Activated T-cell treated with anti-CD3 and anti-CD28 coated beads, Interleukin-2, amount 50 U/mL, for 4 hours (primary cell): ENCODE measurements at regions not wholly inside any gene's neighbourhood (a gene's known extent, or its start where the extent isn't known, plus 50 kb on each side); places are given as distances from the start of the nearest gene placed in this dataset.
"Not testable (repeated sequence)": the region's sequence is repeated elsewhere in the genome, so short reads cannot be mapped to it uniquely, and the experiment has no call there.

Experiments
- ATAC-seq, 2 donors: fragments of 200-7000 bp; cut with Tn5 transposase; one replicate each; pipeline ENCODE4 v1.10.0; 2021
- DNase-seq: peaks from one replicate; pipeline ENCODE4 v3.0.0-alpha.2; 2020
- H3K27me3 Mint-ChIP-seq: one replicate; pipeline ENCODE4 v1.8.0; 2021; ENCODE audit warnings: low read depth, mixed read lengths
- H3K36me3 Mint-ChIP-seq: one replicate; pipeline ENCODE4 v1.8.0; 2022; ENCODE audit warnings: mixed read lengths; ENCODE audit not compliant: insufficient read depth
- H3K4me1 Mint-ChIP-seq: one replicate; pipeline ENCODE4 v1.8.0; 2021; ENCODE audit warnings: low read depth, mixed read lengths
- H3K4me3 Mint-ChIP-seq: one replicate; pipeline ENCODE4 v1.8.0; 2021; ENCODE audit warnings: mild to moderate bottlenecking, moderate library complexity, mixed read lengths
- H3K9me3 Mint-ChIP-seq: one replicate; pipeline ENCODE4 v1.8.0; 2021; ENCODE audit warnings: mixed read lengths

- H3K27me3 Mint-ChIP-seq = no peaks in the 10 kb centered on the region
- no peak for DNase-seq
- H3K4me1 Mint-ChIP-seq = peaks cover 7% of the 10 kb centered on the region
- ATAC-seq = no peak
- no peak overlapping the region for H3K4me3 Mint-ChIP-seq
- H3K36me3 Mint-ChIP-seq = peaks cover 2% of the 10 kb centered on the region
- H3K9me3 Mint-ChIP-seq = peaks cover 19% of the 10 kb centered on the region
Observed at GRCh38 chr6:141550471-141550870, 582.3 kb upstream of the GJE1 start.

- Mint-ChIP-seq H3K9me3 (peaks cover 19% of the 10 kb centered on the region), H3K4me3 (no peak overlapping the region), H3K27me3 (no peaks in the 10 kb centered on the region), H3K4me1 (peaks cover 5% of the 10 kb centered on the region), H3K36me3 (peaks cover 2% of the 10 kb centered on the region)
- ATAC-seq (no peak), DNase-seq (no peak)
Observed at GRCh38 chr6:141548966-141549365, 583.8 kb upstream of the GJE1 start.

- Mint-ChIP-seq H3K9me3 (peaks cover 2% of the 10 kb centered on the region), H3K4me1 (no peaks in the 10 kb centered on the region), H3K36me3 (no peaks in the 10 kb centered on the region), H3K4me3 (no peak overlapping the region), H3K27me3 (no peaks in the 10 kb centered on the region)
- DNase-seq = no peak
- ATAC-seq = peak in 1 of 2 donors; percentile 18
Observed at GRCh38 chr6:141541581-141542324, 591.0 kb upstream of the GJE1 start.

GRCh38 chr6:141540207-141540606, 592.5 kb upstream of the GJE1 start:
- DNase-seq (no peak), ATAC-seq (no peak)
- H3K4me3 Mint-ChIP-seq = no peak overlapping the region
- no peaks in the 10 kb centered on the region for H3K4me1 Mint-ChIP-seq
- no peaks in the 10 kb centered on the region for H3K36me3 Mint-ChIP-seq
- no peaks in the 10 kb centered on the region for H3K27me3 Mint-ChIP-seq
- no peaks in the 10 kb centered on the region for H3K9me3 Mint-ChIP-seq

- ATAC-seq (no peak), DNase-seq (no peak)
- H3K4me1 Mint-ChIP-seq = no peaks in the 10 kb centered on the region
- no peaks in the 10 kb centered on the region for H3K27me3 Mint-ChIP-seq
- H3K36me3 Mint-ChIP-seq = no peaks in the 10 kb centered on the region
- no peaks in the 10 kb centered on the region for H3K9me3 Mint-ChIP-seq
- no peak overlapping the region for H3K4me3 Mint-ChIP-seq
Observed at GRCh38 chr6:141539617-141540016, 593.1 kb upstream of the GJE1 start.

- Mint-ChIP-seq H3K4me1 (no peaks in the 10 kb centered on the region), H3K4me3 (no peak overlapping the region), H3K36me3 (no peaks in the 10 kb centered on the region), H3K9me3 (peaks cover 3% of the 10 kb centered on the region), H3K27me3 (no peaks in the 10 kb centered on the region)
- ATAC-seq = no peak
- no peak for DNase-seq
Observed at GRCh38 chr6:141532211-141532610, 600.5 kb upstream of the GJE1 start.

- Mint-ChIP-seq H3K4me1 (no peaks in the 10 kb centered on the region), H3K36me3 (no peaks in the 10 kb centered on the region), H3K4me3 (no peak overlapping the region), H3K9me3 (peaks cover 3% of the 10 kb centered on the region), H3K27me3 (no peaks in the 10 kb centered on the region)
- DNase-seq = no peak
- ATAC-seq = no peak
Observed at GRCh38 chr6:141531040-141531439, 601.7 kb upstream of the GJE1 start.

GRCh38 chr6:141528596-141528995, 604.1 kb upstream of the GJE1 start:
- Mint-ChIP-seq H3K36me3 (no peaks in the 10 kb centered on the region), H3K9me3 (peaks cover 3% of the 10 kb centered on the region), H3K4me1 (no peaks in the 10 kb centered on the region), H3K27me3 (no peaks in the 10 kb centered on the region), H3K4me3 (no peak overlapping the region)
- ATAC-seq (no peak), DNase-seq (no peak)

- ATAC-seq (no peak), DNase-seq (no peak)
- no peak overlapping the region for H3K4me3 Mint-ChIP-seq
- no peaks in the 10 kb centered on the region for H3K4me1 Mint-ChIP-seq
- H3K27me3 Mint-ChIP-seq = no peaks in the 10 kb centered on the region
- H3K36me3 Mint-ChIP-seq = no peaks in the 10 kb centered on the region
- H3K9me3 Mint-ChIP-seq = peaks cover 3% of the 10 kb centered on the region
Observed at GRCh38 chr6:141526985-141527384, 605.7 kb upstream of the GJE1 start.

- ATAC-seq = no peak
- H3K27me3 Mint-ChIP-seq = no peaks in the 10 kb centered on the region
Observed at GRCh38 chr6:141521440-141521839, 611.3 kb upstream of the GJE1 start.

GRCh38 chr6:141513830-141514229, 618.9 kb upstream of the GJE1 start:
- DNase-seq (no peak), ATAC-seq (no peak)
- Mint-ChIP-seq H3K27me3 (no peaks in the 10 kb centered on the region), H3K9me3 (no peaks in the 10 kb centered on the region), H3K36me3 (no peaks in the 10 kb centered on the region), H3K4me3 (no peak overlapping the region), H3K4me1 (peaks cover 13% of the 10 kb centered on the region)

More at GRCh38 chr6:141521440-141521839, 611.3 kb upstream of the GJE1 start:
- Mint-ChIP-seq H3K36me3 (no peaks in the 10 kb centered on the region), H3K9me3 (no peaks in the 10 kb centered on the region), H3K4me1 (no peaks in the 10 kb centered on the region), H3K4me3 (no peak overlapping the region)
- DNase-seq = no peak

- Mint-ChIP-seq H3K36me3 (peaks cover 5% of the 10 kb centered on the region), H3K27me3 (no peaks in the 10 kb centered on the region), H3K4me3 (no peak overlapping the region), H3K9me3 (peaks cover 5% of the 10 kb centered on the region), H3K4me1 (peaks cover 13% of the 10 kb centered on the region)
- DNase-seq = no peak
- ATAC-seq = no peak
Observed at GRCh38 chr6:141510803-141511202, 621.9 kb upstream of the GJE1 start.

GRCh38 chr6:141506062-141506461, 626.7 kb upstream of the GJE1 start:
- ATAC-seq = not testable (repeated sequence)
- H3K9me3 Mint-ChIP-seq = peaks cover 16% of the 10 kb centered on the region

GRCh38 chr6:141504318-141504717, 628.4 kb upstream of the GJE1 start:
- H3K4me1 Mint-ChIP-seq, ATAC-seq, H3K4me3 Mint-ChIP-seq, DNase-seq, H3K27me3 Mint-ChIP-seq, H3K36me3 Mint-ChIP-seq: not testable (repeated sequence)
- peaks cover 16% of the 10 kb centered on the region for H3K9me3 Mint-ChIP-seq

More at GRCh38 chr6:141506062-141506461, 626.7 kb upstream of the GJE1 start:
- not testable (repeated sequence) for H3K36me3 Mint-ChIP-seq, DNase-seq, H3K4me1 Mint-ChIP-seq, H3K4me3 Mint-ChIP-seq, H3K27me3 Mint-ChIP-seq

GRCh38 chr6:141501616-141502015, 631.1 kb upstream of the GJE1 start:
- no peak overlapping the region for H3K4me3 Mint-ChIP-seq
- H3K36me3 Mint-ChIP-seq = peaks cover 5% of the 10 kb centered on the region
- peaks cover 16% of the 10 kb centered on the region for H3K9me3 Mint-ChIP-seq
- DNase-seq = no peak
- no peaks in the 10 kb centered on the region for H3K4me1 Mint-ChIP-seq
- ATAC-seq = no peak
- no peaks in the 10 kb centered on the region for H3K27me3 Mint-ChIP-seq
